ENCODE measurements at regions not wholly inside any gene's neighbourhood (a gene's known extent, or its start where the extent isn't known, plus 50 kb on each side); places are given as distances from the start of the nearest gene placed in this dataset.

- TF ChIP-seq CTCF (IDR thresholded peaks at IDR 0.05) (no peak), EZH2 (IDR thresholded peaks at IDR 0.05) (no peak), EZH2phosphoT487 (IDR thresholded peaks at IDR 0.05) (no peak)
- Histone ChIP-seq H3K27me3 (no peaks in the 10 kb centered on the region), H2AFZ (replicated peaks) (no peak overlapping the region), H3K79me2 (ENCODE audit: low read depth) (no peaks in the 10 kb centered on the region), H3K9ac (no peak overlapping the region), H3K4me1 (no peaks in the 10 kb centered on the region), H3K9me3 (ENCODE audit: low read depth) (no peaks in the 10 kb centered on the region), H4K20me1 (ENCODE audit: low read depth) (no peaks in the 10 kb centered on the region), H3K4me2 (no peak overlapping the region), H3F3A (ENCODE audit: low read depth) (no peaks in the 10 kb centered on the region), H3K27ac (no peak overlapping the region), H3K36me3 (no peaks in the 10 kb centered on the region), H3K4me3 (no peak overlapping the region)
- H3K27me3 Mint-ChIP-seq (ENCODE audit: insufficient read depth, low read depth), result peaks cover 11% of the 10 kb centered on the region
- no peaks in the 10 kb centered on the region for H3K9me3 Mint-ChIP-seq
- no peaks in the 10 kb centered on the region for H3K36me3 Mint-ChIP-seq
- no peak for DNase-seq (ENCODE audit: low spot score)
- peaks cover 21% of the 10 kb centered on the region for H3K4me1 Mint-ChIP-seq
- H3K4me3 Mint-ChIP-seq, result no peak overlapping the region
- H3K27ac Mint-ChIP-seq, result no peak overlapping the region
Measured at GRCh38 chr10:110409488-110409887, 88.2 kb upstream of the DUSP5 start.

GRCh38 chr10:110409926-110410325 lies 87.8 kb upstream of the DUSP5 start:
- no peak overlapping the region for H3K4me3 Mint-ChIP-seq
- peaks cover 17% of the 10 kb centered on the region for H3K4me1 Mint-ChIP-seq
- H3K36me3 ChIP-seq, result no peaks in the 10 kb centered on the region
- no peak overlapping the region for H3K4me2 ChIP-seq
- H3K27ac ChIP-seq, result no peak overlapping the region
- no peaks in the 10 kb centered on the region for H3K9me3 ChIP-seq (ENCODE audit: low read depth)
- no peak overlapping the region for H2AFZ ChIP-seq (replicated peaks)
- no peak for DNase-seq (ENCODE audit: low spot score)
- no peaks in the 10 kb centered on the region for H3F3A ChIP-seq (ENCODE audit: low read depth)
- TF ChIP-seq CTCF (IDR thresholded peaks at IDR 0.05), result no peak
- TF ChIP-seq EZH2phosphoT487 (IDR thresholded peaks at IDR 0.05), result no peak
- H3K27me3 Mint-ChIP-seq (ENCODE audit: insufficient read depth, low read depth), result peaks cover 8% of the 10 kb centered on the region
- H3K27me3 ChIP-seq, result no peaks in the 10 kb centered on the region
- no peak overlapping the region for H3K9ac ChIP-seq
- H3K27ac Mint-ChIP-seq, result no peak overlapping the region
- H3K4me1 ChIP-seq, result no peaks in the 10 kb centered on the region
- no peaks in the 10 kb centered on the region for H3K79me2 ChIP-seq (ENCODE audit: low read depth)
- no peak overlapping the region for H3K4me3 ChIP-seq
- no peaks in the 10 kb centered on the region for H3K9me3 Mint-ChIP-seq
- no peaks in the 10 kb centered on the region for H3K36me3 Mint-ChIP-seq
- H4K20me1 ChIP-seq (ENCODE audit: low read depth), result no peaks in the 10 kb centered on the region

GRCh38 chr10:110410329-110411046 lies 87.2 kb upstream of the DUSP5 start:
- Histone ChIP-seq H4K20me1 (ENCODE audit: low read depth) (no peaks in the 10 kb centered on the region), H3K4me1 (no peaks in the 10 kb centered on the region), H3K27me3 (no peaks in the 10 kb centered on the region), H3K4me2 (no peak overlapping the region), H3K36me3 (no peaks in the 10 kb centered on the region), H3K4me3 (no peak overlapping the region), H3F3A (ENCODE audit: low read depth) (no peaks in the 10 kb centered on the region), H3K9me3 (ENCODE audit: low read depth) (no peaks in the 10 kb centered on the region), H2AFZ (replicated peaks) (no peak overlapping the region), H3K79me2 (ENCODE audit: low read depth) (no peaks in the 10 kb centered on the region), H3K27ac (no peak overlapping the region), H3K9ac (no peak overlapping the region)
- Mint-ChIP-seq H3K36me3 (no peaks in the 10 kb centered on the region), H3K4me3 (no peak overlapping the region), H3K27me3 (ENCODE audit: insufficient read depth, low read depth) (peaks cover 8% of the 10 kb centered on the region), H3K27ac (no peak overlapping the region), H3K4me1 (peaks cover 16% of the 10 kb centered on the region), H3K9me3 (no peaks in the 10 kb centered on the region)
- DNase-seq (ENCODE audit: low spot score), result no peak
- TF ChIP-seq EZH2phosphoT487 (IDR thresholded peaks at IDR 0.05) (no peak), EZH2 (IDR thresholded peaks at IDR 0.05) (no peak), CTCF (IDR thresholded peaks at IDR 0.05) (no peak)
